HAP-1 (cell line): ENCODE measurements at regions not wholly inside any gene's neighbourhood (a gene's known extent, or its start where the extent isn't known, plus 50 kb on each side); places are given as distances from the start of the nearest gene placed in this dataset.
"Not testable (repeated sequence)": the region's sequence is repeated elsewhere in the genome, so short reads cannot be mapped to it uniquely, and the experiment has no call there.

ENCODE experiments used
- DNase-seq, 2 experiments: peaks; one replicate each; pipeline ENCODE4 v3.0.0-alpha.2; 2016 to 2020; ENCODE audit warnings: low spot score in 2 of 2
- H3K27me3 ChIP-seq: fragments of 250-450 bp; sonication (Bioruptor Pico); 2 replicates; pipeline ENCODE4 v1.5.1; 2020; ENCODE audit warnings: low read depth, mild to moderate bottlenecking, moderate library complexity
- H3K36me3 ChIP-seq: fragments of 250-450 bp; sonication (Bioruptor Pico); replicated peaks from 2 replicates; pipeline ENCODE4 v1.5.1; 2020; ENCODE audit warnings: mild to moderate bottlenecking
- H3K4me1 ChIP-seq: fragments of 250-450 bp; sonication (Bioruptor Pico); 2 replicates; pipeline ENCODE4 v1.5.1; 2020; ENCODE audit warnings: mild to moderate bottlenecking
- H3K4me3 ChIP-seq: fragments of 250-450 bp; sonication (Bioruptor Pico); 2 replicates; pipeline ENCODE4 v1.5.1; 2020; ENCODE audit warnings: mild to moderate bottlenecking, moderate library complexity
- H3K9me3 ChIP-seq: fragments of 250-450 bp; sonication (Bioruptor Pico); 2 replicates; pipeline ENCODE4 v1.5.1; 2020; ENCODE audit warnings: mild to moderate bottlenecking, moderate library complexity
- in situ Hi-C: fragments of 300-500 bp; cut with MboI; formaldehyde crosslinking; loops from 3 replicates; pipeline ENCODE4 v1.14.3; 2020; ENCODE audit warnings: low sequenced_read_pairs, inconsistent platforms, mixed read lengths

DNA sequence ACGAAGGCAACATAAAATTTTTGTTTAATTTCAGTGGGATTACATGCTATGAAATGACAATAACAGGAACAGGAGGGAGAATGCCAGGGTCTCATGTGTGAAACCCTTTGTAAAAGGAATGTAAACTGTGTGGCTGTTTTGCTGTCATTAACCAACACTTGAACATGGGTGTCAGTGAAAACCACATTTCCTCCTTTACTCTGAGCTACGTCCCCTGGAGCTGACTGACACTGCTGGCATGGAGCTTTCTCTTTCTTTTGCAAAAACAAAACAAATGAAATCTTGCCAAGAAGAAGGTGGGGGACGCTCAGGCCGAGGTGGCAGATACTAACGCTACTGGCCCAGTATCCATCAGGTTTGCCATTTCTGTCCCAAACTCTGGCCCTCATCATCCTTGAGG is 121.4 kb downstream of the DMRT2 start:
- in situ Hi-C loops = no loop called here
- no peak for DNase-seq

DNA sequence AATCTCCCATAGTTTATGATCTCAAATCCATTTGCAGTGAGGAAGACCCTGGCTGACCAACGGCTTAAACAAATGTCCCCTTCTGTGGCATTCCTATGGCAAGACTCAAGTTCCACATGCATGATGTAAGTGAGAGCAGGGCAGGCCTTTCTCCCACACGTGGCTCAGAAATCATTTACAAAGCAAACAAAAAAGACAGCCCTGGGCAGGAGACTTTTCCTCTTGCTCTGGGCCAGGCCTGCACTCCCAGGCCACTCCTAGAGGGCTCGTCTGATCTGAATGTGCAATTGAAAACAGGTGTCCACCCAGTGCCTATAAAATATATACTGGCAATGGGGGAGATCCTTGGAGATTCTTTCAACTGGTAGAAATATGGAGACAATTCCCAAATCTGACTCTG is 123.1 kb downstream of the DMRT2 start:
- DNase-seq = no peak
- H3K4me3 ChIP-seq = no peak overlapping the region
- no peaks in the 10 kb centered on the region for H3K4me1 ChIP-seq
- in situ Hi-C loops = no loop called here
- no peaks in the 10 kb centered on the region for H3K36me3 ChIP-seq
- H3K9me3 ChIP-seq = no peaks in the 10 kb centered on the region
- no peaks in the 10 kb centered on the region for H3K27me3 ChIP-seq

More for the DNA sequence above, 121.4 kb downstream of the DMRT2 start:
- H3K27me3 ChIP-seq = no peaks in the 10 kb centered on the region
- no peaks in the 10 kb centered on the region for H3K4me1 ChIP-seq
- no peak overlapping the region for H3K4me3 ChIP-seq
- H3K9me3 ChIP-seq = no peaks in the 10 kb centered on the region
- no peaks in the 10 kb centered on the region for H3K36me3 ChIP-seq

DNA sequence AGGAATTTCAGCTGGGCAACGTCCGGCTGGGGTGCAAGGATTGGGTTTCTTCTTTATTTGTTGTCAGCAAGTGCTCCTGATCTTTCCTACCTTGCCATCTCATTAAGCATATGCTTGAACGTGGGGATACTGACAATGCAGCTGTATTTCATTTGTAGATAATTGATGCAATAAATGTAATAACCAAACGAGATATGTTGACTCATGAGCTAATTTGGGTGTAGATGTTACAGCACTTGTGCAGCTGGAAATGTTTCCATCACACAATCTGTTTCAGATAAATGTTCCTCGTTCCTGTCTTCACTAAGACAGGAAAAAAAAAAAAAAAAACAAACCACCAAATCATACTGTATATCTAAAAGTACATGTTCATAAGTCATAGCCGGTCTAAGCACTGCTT is 123.8 kb downstream of the DMRT2 start:
- no peak overlapping the region for H3K4me3 ChIP-seq
- no peaks in the 10 kb centered on the region for H3K4me1 ChIP-seq
- in situ Hi-C loops = no loop called here
- H3K27me3 ChIP-seq = no peaks in the 10 kb centered on the region
- H3K9me3 ChIP-seq = no peaks in the 10 kb centered on the region
- DNase-seq = no peak
- H3K36me3 ChIP-seq = no peaks in the 10 kb centered on the region

DNA sequence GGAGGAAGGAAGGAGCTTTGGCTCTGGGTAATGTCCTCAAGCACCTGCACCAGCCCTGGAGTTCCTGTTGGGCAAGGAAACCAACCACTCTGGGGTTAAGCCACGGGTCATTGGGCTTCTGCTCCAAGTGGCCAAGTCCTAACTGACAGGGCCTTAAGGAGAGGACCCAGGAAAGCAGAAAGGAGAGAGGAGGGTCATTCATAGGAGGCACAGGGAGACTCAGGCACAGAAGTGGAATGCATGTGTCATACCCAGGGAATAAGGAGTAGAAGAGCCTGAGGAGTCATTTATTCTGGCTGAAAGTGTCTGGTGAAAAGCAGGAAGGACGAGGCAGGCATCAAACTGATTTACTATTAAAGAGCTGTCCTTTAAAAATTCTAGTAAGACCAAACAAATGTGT is 129.2 kb downstream of the DMRT2 start:
- in situ Hi-C loops = no loop called here
- no peaks in the 10 kb centered on the region for H3K27me3 ChIP-seq

DNA sequence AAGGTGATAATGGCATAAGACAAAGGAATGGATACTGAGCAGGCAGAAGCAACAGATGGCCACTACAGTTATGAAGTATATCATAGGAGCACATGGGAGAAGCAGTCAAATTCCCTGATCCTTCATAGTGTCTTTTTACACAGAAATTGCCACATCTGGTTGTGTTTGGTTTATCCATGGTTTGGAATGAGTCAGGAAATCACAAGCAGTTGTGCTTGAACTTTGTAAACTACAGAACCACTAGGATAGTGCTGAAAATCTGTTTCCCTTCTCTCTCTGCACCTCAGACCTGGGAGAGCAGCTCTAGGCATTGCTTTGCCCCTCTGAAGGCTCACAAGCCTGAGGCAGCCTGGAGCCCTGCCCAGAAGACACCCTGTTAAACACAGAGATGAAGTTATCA is 134.0 kb downstream of the DMRT2 start:
- H3K9me3 ChIP-seq = no peaks in the 10 kb centered on the region
- DNase-seq = no peak
- no peaks in the 10 kb centered on the region for H3K36me3 ChIP-seq
- no peak overlapping the region for H3K4me3 ChIP-seq
- H3K27me3 ChIP-seq = no peaks in the 10 kb centered on the region
- H3K4me1 ChIP-seq = no peaks in the 10 kb centered on the region
- in situ Hi-C loops = no loop called here

More for the DNA sequence above, 129.2 kb downstream of the DMRT2 start:
- Histone ChIP-seq H3K4me3 (no peak overlapping the region), H3K9me3 (no peaks in the 10 kb centered on the region), H3K36me3 (no peaks in the 10 kb centered on the region), H3K4me1 (no peaks in the 10 kb centered on the region)
- DNase-seq = no peak

DNA sequence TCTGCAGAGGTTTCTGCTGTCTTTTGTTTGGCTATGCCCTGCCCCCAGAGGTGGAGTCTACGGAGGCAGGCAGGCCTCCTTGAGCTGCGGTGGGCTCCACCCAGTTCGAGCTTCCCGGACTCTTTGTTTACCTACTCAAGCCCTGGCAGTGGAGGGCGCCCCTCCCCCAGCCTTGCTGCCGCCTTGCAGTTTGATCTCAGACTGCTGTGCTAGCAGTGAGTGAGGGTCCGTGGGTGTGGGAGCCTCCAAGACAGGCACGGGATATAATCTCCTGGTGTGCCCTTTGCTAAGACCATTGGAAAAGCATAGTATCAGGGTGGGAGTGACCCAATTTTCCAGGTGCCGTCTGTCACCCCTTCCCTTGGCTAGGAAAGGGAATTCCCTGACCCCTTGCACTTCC is 137.0 kb downstream of the DMRT2 start:
- DNase-seq, H3K9me3 ChIP-seq, in situ Hi-C loops, H3K36me3 ChIP-seq, H3K27me3 ChIP-seq, H3K4me1 ChIP-seq, H3K4me3 ChIP-seq: not testable (repeated sequence)

DNA sequence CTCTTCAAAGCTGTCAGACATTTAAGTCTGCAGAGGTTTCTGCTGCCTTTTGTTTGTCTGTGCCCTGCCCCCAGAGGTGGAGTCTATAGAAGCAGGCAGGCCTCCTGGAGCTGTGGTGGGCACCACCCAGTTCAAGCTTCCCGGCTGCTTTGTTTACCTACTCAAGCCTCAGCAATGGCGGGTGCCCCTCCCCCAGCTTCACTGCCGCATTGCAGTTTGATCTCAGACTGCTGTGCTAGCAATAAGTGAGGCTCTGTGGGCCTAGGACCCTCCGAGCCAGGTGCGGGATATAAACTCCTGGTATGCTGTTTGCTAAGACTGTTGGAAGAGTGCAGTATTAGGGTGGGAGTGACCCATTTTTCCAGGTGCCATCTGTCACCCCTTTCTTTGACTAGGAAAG is 145.5 kb downstream of the DMRT2 start:
- H3K9me3 ChIP-seq, in situ Hi-C loops, DNase-seq, H3K36me3 ChIP-seq, H3K27me3 ChIP-seq, H3K4me1 ChIP-seq, H3K4me3 ChIP-seq: not testable (repeated sequence)

DNA sequence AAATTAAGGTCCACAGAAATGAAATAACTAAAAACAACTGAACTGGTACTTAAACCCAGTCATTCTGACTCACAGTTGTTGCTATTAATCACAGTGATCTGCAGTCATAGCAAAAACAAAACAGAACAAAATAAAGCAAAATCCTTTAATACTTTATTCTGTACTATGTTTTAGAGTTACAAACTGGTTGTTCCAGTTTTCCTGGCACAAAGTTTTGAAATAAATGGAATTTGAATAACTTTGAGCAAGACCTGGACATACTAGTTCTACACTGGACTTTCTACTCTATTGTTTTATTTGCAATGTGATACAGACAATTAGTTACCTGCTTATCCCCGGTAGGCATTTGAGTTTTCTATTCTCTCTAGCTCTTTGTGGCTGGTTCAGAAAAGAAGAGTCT is 147.9 kb downstream of the DMRT2 start:
- no peaks in the 10 kb centered on the region for H3K9me3 ChIP-seq
- no peaks in the 10 kb centered on the region for H3K36me3 ChIP-seq
- in situ Hi-C loops = no loop called here
- H3K4me3 ChIP-seq = no peak overlapping the region
- no peaks in the 10 kb centered on the region for H3K27me3 ChIP-seq
- no peak for DNase-seq
- no peaks in the 10 kb centered on the region for H3K4me1 ChIP-seq

DNA sequence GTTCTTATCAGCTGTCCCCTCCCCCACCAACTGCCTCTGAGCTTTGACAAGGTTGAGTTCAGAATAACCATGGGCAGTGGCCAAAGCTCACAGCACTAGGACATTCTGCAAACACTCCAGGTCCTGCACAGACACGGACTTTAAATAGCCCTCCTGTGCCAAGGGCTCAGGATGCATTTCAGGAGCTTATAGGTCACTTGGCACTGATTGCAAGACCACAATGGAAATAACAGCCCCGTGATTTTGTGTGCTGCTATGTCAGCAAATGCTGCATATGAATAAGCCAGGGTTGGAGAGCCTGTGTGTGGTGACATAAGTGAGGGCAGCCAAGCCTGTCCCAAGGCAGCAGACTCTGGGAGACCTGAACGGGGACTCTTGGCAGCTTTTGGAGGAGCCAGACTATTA is 150.7 kb downstream of the DMRT2 start:
- DNase-seq = no peak
- no peaks in the 10 kb centered on the region for H3K27me3 ChIP-seq
- in situ Hi-C loops = no loop called here
- H3K9me3 ChIP-seq = no peaks in the 10 kb centered on the region
- H3K36me3 ChIP-seq = no peaks in the 10 kb centered on the region
- no peaks in the 10 kb centered on the region for H3K4me1 ChIP-seq
- H3K4me3 ChIP-seq = no peak overlapping the region

DNA sequence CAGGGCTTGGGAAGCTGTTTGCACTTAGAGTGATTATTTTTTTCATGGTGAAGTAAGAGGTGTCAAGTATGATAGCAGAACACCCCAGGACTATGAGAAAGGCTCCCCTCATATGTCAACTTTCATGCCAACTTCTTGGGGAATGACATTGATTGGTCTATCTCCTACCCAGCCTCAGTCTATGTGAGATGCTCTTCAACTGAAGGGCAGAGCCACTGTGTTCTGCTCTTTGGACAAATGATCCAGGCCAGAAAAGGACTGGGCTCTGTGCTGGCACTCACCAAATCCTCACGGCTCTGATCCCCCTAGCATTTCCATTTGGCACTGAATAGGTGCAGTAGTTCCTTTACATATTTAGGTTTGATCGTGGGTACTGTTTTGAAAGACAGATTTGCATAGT is 151.1 kb downstream of the DMRT2 start:
- no peak for DNase-seq
- Histone ChIP-seq H3K9me3 (no peaks in the 10 kb centered on the region), H3K27me3 (no peaks in the 10 kb centered on the region), H3K4me1 (no peaks in the 10 kb centered on the region), H3K36me3 (no peaks in the 10 kb centered on the region), H3K4me3 (no peak overlapping the region)
- in situ Hi-C loops = no loop called here

DNA sequence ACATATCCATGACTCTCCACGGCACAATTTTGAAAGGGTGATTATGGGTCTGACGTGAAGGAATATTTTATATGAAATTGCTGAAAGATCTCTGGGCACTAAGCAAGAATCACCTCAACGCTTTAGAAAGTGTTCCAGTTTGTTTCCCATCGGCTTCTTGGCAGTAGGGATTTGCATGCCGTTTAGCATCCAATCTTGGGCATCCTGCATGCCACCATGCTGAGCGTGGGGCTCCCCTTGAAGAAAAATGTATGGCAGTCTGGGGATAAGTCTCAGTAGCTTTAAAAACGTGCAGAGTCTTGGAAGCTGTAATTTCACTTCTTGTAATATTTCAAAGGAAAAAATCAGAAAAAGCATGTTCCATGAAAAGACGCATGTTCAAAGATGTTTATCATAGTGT is 151.7 kb downstream of the DMRT2 start:
- in situ Hi-C loops = no loop called here
- Histone ChIP-seq H3K9me3 (no peaks in the 10 kb centered on the region), H3K4me3 (no peak overlapping the region), H3K27me3 (no peaks in the 10 kb centered on the region), H3K4me1 (no peaks in the 10 kb centered on the region), H3K36me3 (no peaks in the 10 kb centered on the region)
- DNase-seq = no peak

DNA sequence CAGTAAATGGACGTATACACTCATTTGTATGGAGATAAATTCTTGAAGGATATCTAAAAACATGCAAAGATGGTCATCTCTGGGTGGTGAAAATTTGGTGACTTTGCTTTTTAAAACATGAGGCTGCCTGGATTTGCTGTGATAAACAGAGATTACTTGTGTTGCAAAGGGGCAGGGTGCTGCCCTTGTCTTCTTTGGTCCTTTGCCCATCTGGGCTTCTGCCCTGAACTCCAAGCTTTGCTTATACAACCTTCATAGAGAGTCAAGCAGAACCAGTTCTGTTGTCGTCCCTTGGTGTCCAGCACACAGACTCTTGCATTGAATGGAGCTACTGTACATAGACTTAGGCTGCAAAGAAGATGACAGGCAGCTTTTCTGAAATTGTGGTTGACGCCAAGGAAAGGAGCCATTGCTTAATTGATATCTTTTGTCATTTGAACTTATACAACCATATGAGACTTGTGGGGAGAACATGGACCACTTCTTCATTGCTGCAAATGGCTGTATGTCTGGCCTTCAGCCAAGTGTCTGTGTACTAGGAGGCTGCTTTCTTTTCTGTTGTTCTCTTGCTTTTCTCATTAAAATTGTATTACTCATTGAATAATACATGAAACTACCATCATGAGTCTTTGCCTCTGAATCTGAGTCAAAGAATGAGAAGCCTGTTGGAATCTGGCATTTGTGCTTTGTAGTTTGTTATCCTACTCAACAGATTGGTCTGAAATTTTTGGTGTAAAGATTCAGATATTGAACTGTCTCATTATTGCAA is 152.5 kb downstream of the DMRT2 start:
- in situ Hi-C loops = no loop called here
- Histone ChIP-seq H3K27me3 (no peaks in the 10 kb centered on the region), H3K4me3 (no peak overlapping the region), H3K4me1 (no peaks in the 10 kb centered on the region), H3K9me3 (no peaks in the 10 kb centered on the region), H3K36me3 (no peaks in the 10 kb centered on the region)
- DNase-seq = no peak

DNA sequence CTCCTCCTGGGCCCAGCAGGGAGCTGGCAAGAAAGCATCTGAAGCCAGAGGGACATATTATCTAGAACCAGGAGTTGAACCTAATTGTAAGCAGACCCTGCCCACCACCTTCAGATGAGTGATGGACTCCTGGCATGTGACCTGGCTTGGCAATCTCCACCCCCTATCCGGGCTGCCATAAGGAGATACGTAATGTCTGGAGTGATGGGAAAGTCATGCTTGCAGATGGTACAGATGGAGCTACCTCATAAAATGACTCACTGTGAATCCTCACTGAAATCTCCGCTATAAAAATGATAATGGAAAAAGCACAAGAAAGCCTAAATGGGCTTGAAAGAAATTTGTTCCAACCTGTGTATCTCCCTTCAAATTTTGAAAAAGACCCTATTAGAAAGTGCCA is 157.5 kb downstream of the DMRT2 start:
- Histone ChIP-seq H3K9me3 (no peaks in the 10 kb centered on the region), H3K36me3 (no peaks in the 10 kb centered on the region), H3K4me1 (no peaks in the 10 kb centered on the region), H3K27me3 (no peaks in the 10 kb centered on the region), H3K4me3 (no peak overlapping the region)
- DNase-seq = no peak
- in situ Hi-C loops = no loop called here

DNA sequence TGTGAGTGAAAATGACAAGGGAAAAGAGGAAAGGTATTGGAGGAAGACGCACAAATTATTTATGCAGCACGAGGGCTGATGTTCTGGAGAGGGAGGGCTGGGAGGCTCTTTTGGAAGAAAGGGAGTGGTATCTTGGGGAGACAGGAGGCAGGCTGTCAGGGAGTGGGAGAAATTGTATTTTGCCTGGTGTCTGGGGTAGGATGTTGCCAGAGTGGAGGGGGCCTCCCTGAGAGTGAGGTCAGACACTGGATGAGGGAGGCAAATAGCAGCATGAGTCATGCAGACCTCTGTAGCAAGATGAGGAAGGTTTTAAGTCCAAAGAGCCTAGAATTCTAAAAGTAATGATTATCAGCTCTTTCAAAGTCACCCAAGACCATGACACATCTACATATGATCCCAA is 158.0 kb downstream of the DMRT2 start:
- no peaks in the 10 kb centered on the region for H3K36me3 ChIP-seq
- H3K27me3 ChIP-seq = no peaks in the 10 kb centered on the region
- in situ Hi-C loops = no loop called here
- H3K4me3 ChIP-seq = no peak overlapping the region
- H3K4me1 ChIP-seq = no peaks in the 10 kb centered on the region
- no peaks in the 10 kb centered on the region for H3K9me3 ChIP-seq
- no peak for DNase-seq

DNA sequence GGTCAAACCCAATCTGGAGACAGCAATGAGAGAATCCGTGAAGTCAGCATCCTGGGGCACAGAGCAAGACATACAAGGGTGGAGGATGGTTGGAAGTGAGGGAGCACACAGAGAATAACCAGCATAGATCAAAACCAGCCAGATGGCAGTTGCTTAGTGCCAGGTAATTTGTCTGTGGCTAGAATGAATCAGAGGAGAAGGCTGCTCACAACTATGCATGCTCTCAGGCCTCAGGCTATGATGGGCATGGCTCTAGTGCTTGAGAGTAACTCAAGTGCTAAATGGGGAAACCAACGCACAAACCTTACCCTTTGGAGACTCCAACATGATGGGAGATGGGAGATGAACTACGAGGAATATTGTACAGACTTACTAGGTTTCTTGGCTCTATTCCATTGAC is 160.8 kb downstream of the DMRT2 start:
- in situ Hi-C loops = no loop called here
- Histone ChIP-seq H3K36me3 (no peaks in the 10 kb centered on the region), H3K27me3 (no peaks in the 10 kb centered on the region), H3K4me3 (no peak overlapping the region), H3K4me1 (no peaks in the 10 kb centered on the region), H3K9me3 (no peaks in the 10 kb centered on the region)
- no peak for DNase-seq
